Osteocyte (in vitro differentiated cells): ENCODE measurements at regions not wholly inside any gene's neighbourhood (a gene's known extent, or its start where the extent isn't known, plus 50 kb on each side); places are given as distances from the start of the nearest gene placed in this dataset.
A peak's percentile ranks its signal among the peaks of the same experiment; 100 is the strongest.

Source experiments
- DNase-seq: peaks from one replicate; pipeline ENCODE4 v3.0.0; 2021; ENCODE audit warnings: mixed read lengths; ENCODE audit not compliant: unreplicated experiment; ENCODE audit errors: extremely low spot score
- H3K27ac Mint-ChIP-seq: one replicate; pipeline ENCODE4 v1.8.0; 2021; ENCODE audit warnings: mild to moderate bottlenecking, mixed read lengths; ENCODE audit not compliant: unreplicated experiment
- H3K27me3 Mint-ChIP-seq: one replicate; pipeline ENCODE4 v1.8.0; 2021; ENCODE audit warnings: mixed read lengths; ENCODE audit not compliant: unreplicated experiment
- H3K36me3 Mint-ChIP-seq: one replicate; pipeline ENCODE4 v1.8.0; 2021; ENCODE audit warnings: mixed read lengths; ENCODE audit not compliant: unreplicated experiment
- H3K4me1 Mint-ChIP-seq: one replicate; pipeline ENCODE4 v1.8.0; 2021; ENCODE audit warnings: mixed read lengths; ENCODE audit not compliant: unreplicated experiment
- H3K4me3 Mint-ChIP-seq: one replicate; pipeline ENCODE4 v1.8.0; 2021; ENCODE audit warnings: mild to moderate bottlenecking, moderate library complexity, mixed read lengths; ENCODE audit not compliant: unreplicated experiment
- H3K9me3 Mint-ChIP-seq: one replicate; pipeline ENCODE4 v1.8.0; 2021; ENCODE audit warnings: mixed read lengths; ENCODE audit not compliant: unreplicated experiment
- CTCF ChIP-seq: fragments of 200-600 bp; sonication (generic); IDR thresholded peaks from 2 replicates; pipeline ENCODE4 v1.5.0; 2021; ENCODE audit warnings: antibody characterized with exemption, mild to moderate bottlenecking, moderate library complexity

- Mint-ChIP-seq H3K4me1 (no peaks in the 10 kb centered on the region), H3K4me3 (no peak overlapping the region), H3K27ac (no peak overlapping the region), H3K27me3 (peaks cover 25% of the 10 kb centered on the region), H3K36me3 (no peaks in the 10 kb centered on the region), H3K9me3 (no peaks in the 10 kb centered on the region)
- DNase-seq, result no peak
- TF ChIP-seq CTCF, result peak; percentile 61
Measured at GRCh38 chr4:8688041-8688907, 95.7 kb downstream of the CPZ start.

DNA sequence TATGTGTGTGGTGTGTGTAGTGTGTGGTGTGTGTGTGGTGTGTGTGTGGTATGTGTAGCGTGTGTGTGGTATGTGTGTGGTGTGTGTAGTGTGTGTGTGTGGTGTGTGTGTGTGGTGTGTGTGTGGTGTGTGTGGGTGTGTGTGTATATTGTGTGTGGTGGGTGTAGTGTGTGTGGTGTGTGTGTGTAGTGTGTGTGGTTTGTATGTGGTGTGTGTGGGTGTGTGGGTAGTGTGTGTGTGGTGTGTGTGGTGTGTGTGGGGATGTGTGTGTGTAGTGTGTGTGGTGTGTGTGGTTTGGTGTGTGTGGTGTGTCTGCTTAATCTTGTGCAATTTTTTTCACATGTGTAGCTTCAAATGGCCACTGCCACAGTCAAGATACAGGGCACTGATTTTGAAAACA is 94.5 kb downstream of the CPZ start:
- Mint-ChIP-seq H3K27ac (no peak overlapping the region), H3K4me3 (no peak overlapping the region), H3K27me3 (peaks cover 18% of the 10 kb centered on the region), H3K4me1 (no peaks in the 10 kb centered on the region), H3K36me3 (no peaks in the 10 kb centered on the region), H3K9me3 (no peaks in the 10 kb centered on the region)
- no peak for TF ChIP-seq CTCF
- DNase-seq, result no peak

DNA sequence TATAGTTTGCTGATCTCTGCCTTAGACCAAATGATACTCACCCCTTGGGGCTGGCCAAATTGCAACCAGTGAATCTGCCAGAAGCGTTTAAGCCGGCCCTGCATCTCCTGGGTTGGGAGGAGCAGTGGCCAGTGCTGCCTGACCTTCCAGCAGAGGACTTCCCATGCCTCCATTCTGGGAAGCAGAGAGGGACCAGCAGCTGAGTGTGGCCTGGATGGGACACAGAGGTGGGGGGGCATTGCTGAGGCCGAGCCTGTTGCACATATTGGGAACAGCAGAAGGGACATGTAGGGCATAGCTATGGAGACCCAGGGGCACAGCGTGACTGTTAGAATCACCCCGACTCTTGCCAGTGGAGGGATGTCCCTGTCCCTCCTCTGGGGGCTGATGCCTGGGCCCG is 93.3 kb downstream of the CPZ start:
- DNase-seq, result no peak
- Mint-ChIP-seq H3K27me3 (peaks cover 18% of the 10 kb centered on the region), H3K9me3 (no peaks in the 10 kb centered on the region), H3K36me3 (no peaks in the 10 kb centered on the region), H3K4me3 (no peak overlapping the region), H3K4me1 (no peaks in the 10 kb centered on the region), H3K27ac (no peak overlapping the region)
- TF ChIP-seq CTCF, result no peak

DNA sequence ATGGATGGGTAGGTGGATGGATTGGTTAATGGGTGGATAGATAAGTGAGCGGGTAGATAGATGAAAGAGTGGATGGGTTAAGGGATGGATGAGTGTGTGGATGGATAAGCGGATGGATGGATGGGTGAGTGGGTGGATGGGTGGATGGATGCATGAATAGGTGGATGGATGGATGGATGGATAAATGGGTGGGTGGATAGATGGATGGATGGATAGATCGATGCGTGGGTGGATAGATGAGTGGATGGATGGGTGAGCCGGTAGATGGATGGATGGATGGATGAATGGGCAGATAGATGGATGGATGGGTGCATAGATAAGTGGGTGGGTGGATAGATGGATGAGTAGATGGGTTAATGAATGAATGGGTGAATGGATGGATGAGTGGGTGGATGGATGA is 90.9 kb downstream of the CPZ start:
- Mint-ChIP-seq H3K9me3 (no peaks in the 10 kb centered on the region), H3K4me3 (no peak overlapping the region), H3K27me3 (peaks cover 5% of the 10 kb centered on the region), H3K36me3 (no peaks in the 10 kb centered on the region), H3K27ac (no peak overlapping the region), H3K4me1 (no peaks in the 10 kb centered on the region)
- no peak for DNase-seq
- TF ChIP-seq CTCF, result no peak

DNA sequence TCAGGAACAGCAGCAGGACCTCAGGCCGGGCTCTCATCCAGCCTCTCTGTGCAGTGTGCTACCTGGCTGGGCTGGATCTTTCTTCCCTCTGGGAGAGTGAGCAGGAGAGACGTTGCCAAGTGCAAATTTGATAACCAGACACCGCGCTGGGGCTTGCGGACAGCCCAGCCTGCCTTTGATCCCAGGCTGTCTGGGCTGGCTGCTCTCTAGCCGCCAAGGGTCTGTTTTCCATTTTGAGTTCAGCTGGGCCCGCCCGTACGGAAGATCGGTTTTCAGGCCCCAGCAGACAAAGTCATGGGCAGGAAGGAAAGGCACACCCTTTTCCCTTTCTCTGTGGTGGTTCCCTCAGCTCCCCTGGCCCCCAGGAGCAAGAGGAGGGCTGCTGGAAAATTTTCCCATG is 90.2 kb downstream of the CPZ start:
- no peak for TF ChIP-seq CTCF
- Mint-ChIP-seq H3K27ac (no peak overlapping the region), H3K9me3 (no peaks in the 10 kb centered on the region), H3K27me3 (peaks cover 1% of the 10 kb centered on the region), H3K4me3 (no peak overlapping the region), H3K4me1 (no peaks in the 10 kb centered on the region), H3K36me3 (no peaks in the 10 kb centered on the region)
- DNase-seq, result no peak
